ENCODE measurements at regions not wholly inside any gene's neighbourhood (a gene's known extent, or its start where the extent isn't known, plus 50 kb on each side); places are given as distances from the start of the nearest gene placed in this dataset.
A peak's percentile ranks its signal among the peaks of the same experiment; 100 is the strongest.

DNA sequence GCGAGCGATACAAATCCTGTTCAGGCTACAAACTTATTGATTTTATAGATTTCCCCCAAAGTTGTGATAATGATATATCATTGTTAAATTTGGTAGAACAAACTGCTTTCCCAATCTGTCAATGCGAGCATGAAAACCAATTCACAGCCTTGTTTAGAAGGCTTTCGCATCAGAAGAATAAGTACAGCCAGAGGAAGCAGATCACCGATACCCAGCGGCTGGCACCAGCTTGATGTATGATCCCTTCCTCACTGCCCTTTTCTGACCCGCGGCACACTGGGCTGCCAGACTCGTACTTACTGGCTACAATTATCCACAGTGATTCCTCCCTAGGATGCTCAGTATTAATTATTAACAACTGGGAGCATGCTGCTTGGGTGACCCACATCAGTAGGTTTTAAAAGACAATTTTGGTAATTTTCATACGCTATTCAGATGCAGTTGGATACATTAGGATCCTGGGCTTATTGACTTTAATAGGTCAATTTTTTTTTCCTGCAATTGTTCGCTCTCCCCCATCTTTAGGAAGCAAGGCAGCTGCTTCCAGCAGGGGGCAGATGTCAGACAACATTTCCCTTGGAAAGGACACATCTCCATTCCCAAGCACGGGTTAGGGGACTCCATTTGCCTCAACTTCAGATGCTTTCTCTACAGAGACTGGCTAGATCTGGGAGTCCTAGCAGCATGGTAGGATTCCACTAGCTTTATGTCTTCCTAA, 582.7 kb upstream of the PSMD7 start:
- TF ChIP-seq CTCF (IDR thresholded peaks at IDR 0.05; ENCODE audit: unreplicated experiment in 3 of 3) = peak; percentile 21 to 35 (median 30)
- H3K9me3 Mint-ChIP-seq = no peaks in the 10 kb centered on the region
- no peak overlapping the region for H3K4me3 Mint-ChIP-seq
- H3K27ac Mint-ChIP-seq = peak overlapping the region in 2 of 3 experiments; percentile 30 to 53
- peaks cover 56% of the 10 kb centered on the region for H3K4me1 Mint-ChIP-seq
- peaks cover 18% of the 10 kb centered on the region for H3K27me3 Mint-ChIP-seq (ENCODE audit: low read depth)
- H3K36me3 Mint-ChIP-seq (ENCODE audit: low read depth) = no peaks in the 10 kb centered on the region

DNA sequence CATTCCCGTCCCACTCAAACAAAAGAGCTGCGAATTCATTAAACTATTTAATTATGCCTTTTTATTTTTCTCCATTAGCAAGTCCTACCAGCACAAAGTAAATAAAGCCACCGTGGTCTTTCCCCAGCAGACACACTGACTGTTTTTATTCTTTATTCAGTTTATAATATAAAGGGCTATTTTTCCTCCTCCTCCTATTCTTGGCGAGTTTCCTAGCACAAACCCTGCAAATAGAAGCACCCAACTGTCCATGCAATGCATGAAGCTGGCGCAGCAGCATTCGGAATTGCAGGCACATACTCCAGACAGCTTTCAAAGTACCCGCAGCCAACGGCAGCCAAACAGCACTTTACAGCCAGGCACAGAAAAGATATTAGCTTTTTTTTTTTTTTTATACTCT, 583.4 kb upstream of the PSMD7 start:
- TF ChIP-seq CTCF (IDR thresholded peaks at IDR 0.05; ENCODE audit: unreplicated experiment in 3 of 3) = no peak
- Mint-ChIP-seq H3K36me3 (ENCODE audit: low read depth) (no peaks in the 10 kb centered on the region), H3K4me3 (no peak overlapping the region), H3K27ac (peak overlapping the region in 2 of 3 experiments; percentile 30 to 53), H3K27me3 (ENCODE audit: low read depth) (peaks cover 18% of the 10 kb centered on the region), H3K4me1 (peaks cover 56% of the 10 kb centered on the region), H3K9me3 (no peaks in the 10 kb centered on the region)

DNA sequence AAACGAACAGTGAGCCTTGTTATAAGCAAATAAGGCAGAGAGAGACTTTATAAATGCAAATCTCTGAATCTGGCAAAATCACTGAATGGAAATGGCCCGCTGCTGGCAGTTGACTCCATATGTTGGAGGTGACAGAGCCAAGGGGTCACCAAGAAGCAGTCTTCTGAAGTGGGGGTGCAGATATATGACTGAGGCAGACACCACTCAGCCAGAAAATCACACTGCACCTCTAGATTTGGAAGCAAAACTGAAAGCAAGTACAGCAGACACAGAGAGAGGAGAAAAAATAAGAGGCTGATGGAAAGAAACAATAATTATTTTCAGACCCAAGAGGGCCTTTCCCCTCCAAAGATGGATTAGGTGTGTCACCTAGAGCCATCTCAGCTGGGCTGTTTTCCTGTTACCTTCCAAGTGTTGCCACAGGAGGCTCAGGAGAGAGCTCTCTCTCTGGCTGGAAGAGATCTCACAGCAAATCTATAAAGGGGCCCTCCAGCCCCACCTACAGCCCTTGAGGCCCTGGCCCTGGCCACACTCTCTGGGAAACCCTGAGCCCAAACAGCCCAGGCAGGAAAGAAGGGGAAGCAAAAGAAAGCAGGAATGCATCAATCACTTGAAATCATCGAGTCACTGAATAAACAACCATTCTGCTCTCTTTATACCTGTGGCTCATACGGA, 585.1 kb upstream of the PSMD7 start:
- Mint-ChIP-seq H3K9me3 (no peaks in the 10 kb centered on the region), H3K27me3 (ENCODE audit: low read depth) (peaks cover 15% of the 10 kb centered on the region), H3K4me3 (peak overlapping the region in 1 of 3 experiments; percentile 46), H3K27ac (peak overlapping the region; percentile 53 to 74 (median 63)), H3K4me1 (peaks cover 48% of the 10 kb centered on the region), H3K36me3 (ENCODE audit: low read depth) (no peaks in the 10 kb centered on the region)
- TF ChIP-seq CTCF (IDR thresholded peaks at IDR 0.05; ENCODE audit: unreplicated experiment in 3 of 3) = no peak

GRCh38 chr16:73710526-73710925, 586.1 kb upstream of the PSMD7 start:
- H3K4me3 Mint-ChIP-seq = no peak overlapping the region
- H3K27ac Mint-ChIP-seq = peak overlapping the region; percentile 7 to 53 (median 25)
- H3K9me3 Mint-ChIP-seq = no peaks in the 10 kb centered on the region
- H3K4me1 Mint-ChIP-seq = peaks cover 40% of the 10 kb centered on the region
- no peak for TF ChIP-seq CTCF (IDR thresholded peaks at IDR 0.05; ENCODE audit: unreplicated experiment in 3 of 3)
- no peaks in the 10 kb centered on the region for H3K36me3 Mint-ChIP-seq (ENCODE audit: low read depth)
- H3K27me3 Mint-ChIP-seq (ENCODE audit: low read depth) = peaks cover 15% of the 10 kb centered on the region

- no peak for TF ChIP-seq CTCF (IDR thresholded peaks at IDR 0.05; ENCODE audit: unreplicated experiment in 3 of 3)
- peaks cover 21% of the 10 kb centered on the region for H3K4me1 Mint-ChIP-seq
- H3K36me3 Mint-ChIP-seq (ENCODE audit: low read depth) = peaks cover 4% of the 10 kb centered on the region
- H3K9me3 Mint-ChIP-seq = peaks cover 3% of the 10 kb centered on the region
- no peak overlapping the region for H3K27ac Mint-ChIP-seq
- H3K27me3 Mint-ChIP-seq (ENCODE audit: low read depth) = peaks cover 12% of the 10 kb centered on the region
- no peak overlapping the region for H3K4me3 Mint-ChIP-seq
Measured at GRCh38 chr16:73707863-73708262, 588.8 kb upstream of the PSMD7 start.

All from nephron (organoid).